ENCODE measurements at regions not wholly inside any gene's neighbourhood (a gene's known extent, or its start where the extent isn't known, plus 50 kb on each side); places are given as distances from the start of the nearest gene placed in this dataset.
"Not testable (repeated sequence)": the region's sequence is repeated elsewhere in the genome, so short reads cannot be mapped to it uniquely, and the experiment has no call there.

DNA sequence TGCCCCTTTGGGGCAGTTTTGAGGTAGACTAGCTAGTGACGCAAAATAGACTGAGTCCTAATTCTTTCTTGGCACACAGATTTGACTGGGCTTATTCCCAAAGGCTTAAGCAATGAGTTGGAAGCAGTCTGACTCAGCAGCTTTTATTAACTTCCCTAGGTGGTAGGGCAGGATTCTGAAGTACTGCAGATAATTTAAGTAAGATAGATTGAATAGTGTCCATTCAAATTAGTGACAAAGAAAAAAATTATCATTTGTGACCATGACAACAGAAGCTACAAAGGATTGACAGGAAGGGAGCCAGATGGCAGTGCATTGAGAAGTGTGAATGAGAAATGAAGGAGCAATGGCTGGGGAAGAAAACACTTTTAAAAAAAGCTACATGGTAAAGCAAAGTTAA lies 649.4 kb downstream of the CDH9 start:
- TF ChIP-seq CTCF (conservative IDR thresholded peaks at IDR 0.05; ENCODE audit: low read depth, low read length): no peak
- peak; percentile 38 for DNase-seq (ENCODE audit: low read depth)
- no peak overlapping the region for H3K4me3 ChIP-seq (ENCODE audit: low read length)

GRCh38 chr5:26386532-26386931 lies 651.9 kb downstream of the CDH9 start:
- no peak overlapping the region for H3K4me3 ChIP-seq (ENCODE audit: low read length)
- DNase-seq (ENCODE audit: low read depth): no peak
- no peak for TF ChIP-seq CTCF (conservative IDR thresholded peaks at IDR 0.05; ENCODE audit: low read depth, low read length)

DNA sequence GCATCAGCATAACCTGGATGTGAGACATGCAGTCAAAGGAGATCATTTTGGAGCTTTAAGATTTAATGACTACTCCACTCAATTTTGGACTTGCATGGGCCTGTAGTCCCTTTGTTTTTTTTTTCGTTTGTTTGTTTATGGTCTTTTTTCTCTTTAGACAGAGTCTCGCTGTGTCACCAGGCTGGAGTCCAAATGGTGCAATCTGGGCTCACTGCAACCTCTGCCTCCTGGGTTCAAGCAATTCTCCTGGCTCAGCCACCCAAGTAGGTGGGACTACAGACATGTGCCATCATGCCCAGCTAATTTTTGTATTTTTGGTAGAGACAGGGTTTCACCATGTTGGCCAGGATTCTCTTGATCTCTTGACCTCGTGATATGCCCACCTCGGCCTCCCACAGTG lies 673.8 kb downstream of the CDH9 start:
- DNase-seq (ENCODE audit: low read depth); H3K4me3 ChIP-seq (ENCODE audit: low read length): not testable (repeated sequence)

- no peak overlapping the region for H3K4me3 ChIP-seq (ENCODE audit: low read length)
- TF ChIP-seq CTCF (conservative IDR thresholded peaks at IDR 0.05; ENCODE audit: low read depth, low read length): no peak
- DNase-seq (ENCODE audit: low read depth): peak; percentile 27
These were observed 694.5 kb downstream of the CDH9 start for GRCh38 chr5:26343801-26344325.

GRCh38 chr5:26339576-26339975 lies 698.8 kb downstream of the CDH9 start:
- TF ChIP-seq CTCF (conservative IDR thresholded peaks at IDR 0.05; ENCODE audit: low read depth, low read length): no peak
- no peak overlapping the region for H3K4me3 ChIP-seq (ENCODE audit: low read length)
- DNase-seq (ENCODE audit: low read depth): no peak

GRCh38 chr5:26329562-26330189 lies 708.7 kb downstream of the CDH9 start:
- no peak for DNase-seq (ENCODE audit: low read depth)
- H3K4me3 ChIP-seq (ENCODE audit: low read length): no peak overlapping the region
- peak; percentile 81 for TF ChIP-seq CTCF (conservative IDR thresholded peaks at IDR 0.05; ENCODE audit: low read depth, low read length)

GRCh38 chr5:26326153-26326759 lies 712.1 kb downstream of the CDH9 start:
- no peak for DNase-seq (ENCODE audit: low read depth)
- TF ChIP-seq CTCF (conservative IDR thresholded peaks at IDR 0.05; ENCODE audit: low read depth, low read length): no peak
- no peak overlapping the region for H3K4me3 ChIP-seq (ENCODE audit: low read length)

DNA sequence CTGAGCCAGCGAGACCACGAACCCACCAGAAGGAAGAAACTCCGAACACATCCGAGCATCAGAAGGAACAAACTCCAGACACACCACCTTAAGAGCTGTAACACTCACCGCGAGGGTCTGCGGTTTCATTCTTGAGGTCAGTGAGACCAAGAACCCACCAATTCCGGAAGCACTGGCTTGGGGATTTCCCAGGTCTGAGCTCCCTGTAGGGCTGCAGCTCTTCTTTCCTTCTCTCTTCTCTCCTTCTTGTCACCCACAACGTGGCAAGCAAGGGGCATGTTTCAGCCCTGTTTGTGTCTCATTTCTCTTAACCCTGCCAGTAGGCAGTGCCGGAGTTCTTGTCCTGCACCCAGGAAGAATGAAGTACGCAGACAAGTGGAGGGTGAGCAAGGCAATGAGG lies 713.0 kb downstream of the CDH9 start:
- DNase-seq (ENCODE audit: low read depth): not testable (repeated sequence)

GRCh38 chr5:26324273-26324895 lies 714.0 kb downstream of the CDH9 start:
- H3K4me3 ChIP-seq (ENCODE audit: low read length); DNase-seq (ENCODE audit: low read depth): not testable (repeated sequence)

More for the DNA sequence above, 713.0 kb downstream of the CDH9 start:
- not testable (repeated sequence) for H3K4me3 ChIP-seq (ENCODE audit: low read length)

Measured in retinal pigment epithelial cell (primary cell).